GM13976 (cell line): ENCODE measurements at regions not wholly inside any gene's neighbourhood (a gene's known extent, or its start where the extent isn't known, plus 50 kb on each side); places are given as distances from the start of the nearest gene placed in this dataset.

Experiments used
- DNase-seq: peaks from one replicate; pipeline ENCODE4 v3.0.0; 2012; ENCODE audit warnings: low spot score
- in situ Hi-C: fragments of 300-500 bp; cut with MboI; formaldehyde crosslinking; loops from one replicate; pipeline ENCODE4 v1.12.0; 2022; ENCODE audit warnings: low sequenced_read_pairs, mixed read lengths, inconsistent platforms; ENCODE audit not compliant: unreplicated experiment
- TF ChIP-seq, protein P1 (sequence below): IDR thresholded peaks from 2 replicates; pipeline ENCODE4 v1.5.1; 2012; ENCODE audit warnings: borderline replicate concordance, mild to moderate bottlenecking; ENCODE audit not compliant: insufficient read depth; ENCODE audit errors: extremely low read depth, missing control alignments, control extremely low read depth

DNA sequence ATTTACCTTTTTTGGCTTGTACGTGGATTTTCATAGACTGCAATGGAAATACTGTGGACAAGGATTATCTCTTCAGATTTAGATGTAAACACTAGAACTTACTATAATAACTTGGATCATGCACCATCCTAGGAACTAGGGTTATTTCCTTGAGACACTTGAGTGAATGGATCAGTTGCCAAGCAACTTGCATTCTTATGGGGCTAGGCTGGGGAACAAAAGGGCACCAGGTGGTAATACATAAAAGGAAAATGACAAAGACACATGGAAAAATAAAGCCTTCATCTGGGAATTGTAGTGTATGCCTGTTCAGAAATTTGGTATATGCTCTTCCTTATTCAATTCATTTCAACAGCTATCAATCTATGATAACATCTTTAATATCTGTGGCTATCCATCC, 247.1 kb downstream of the SPRY1 start:
- DNase-seq, result no peak
- in situ Hi-C loops, result no loop called here

DNA sequence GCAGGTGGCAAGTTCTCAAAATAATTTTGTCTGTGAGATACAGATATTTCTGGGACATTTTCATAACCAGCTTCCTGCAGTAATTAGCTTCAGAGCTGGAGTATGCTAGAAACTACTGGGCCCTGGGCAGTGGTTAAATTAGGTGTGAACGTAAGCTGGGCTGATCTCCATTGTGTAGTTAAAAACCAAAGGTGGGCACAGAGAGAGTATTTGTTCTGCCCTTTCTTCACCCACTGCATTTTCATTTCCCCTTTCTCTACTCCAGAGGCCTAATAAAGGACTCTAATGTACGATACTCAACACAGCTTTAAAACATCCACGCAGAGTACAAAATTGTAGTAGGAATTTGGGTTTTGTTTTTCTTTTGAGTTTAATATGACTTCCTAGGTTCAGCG, 252.7 kb downstream of the SPRY1 start:
- in situ Hi-C loops, result no loop called here
- TF ChIP-seq, protein P1, sequence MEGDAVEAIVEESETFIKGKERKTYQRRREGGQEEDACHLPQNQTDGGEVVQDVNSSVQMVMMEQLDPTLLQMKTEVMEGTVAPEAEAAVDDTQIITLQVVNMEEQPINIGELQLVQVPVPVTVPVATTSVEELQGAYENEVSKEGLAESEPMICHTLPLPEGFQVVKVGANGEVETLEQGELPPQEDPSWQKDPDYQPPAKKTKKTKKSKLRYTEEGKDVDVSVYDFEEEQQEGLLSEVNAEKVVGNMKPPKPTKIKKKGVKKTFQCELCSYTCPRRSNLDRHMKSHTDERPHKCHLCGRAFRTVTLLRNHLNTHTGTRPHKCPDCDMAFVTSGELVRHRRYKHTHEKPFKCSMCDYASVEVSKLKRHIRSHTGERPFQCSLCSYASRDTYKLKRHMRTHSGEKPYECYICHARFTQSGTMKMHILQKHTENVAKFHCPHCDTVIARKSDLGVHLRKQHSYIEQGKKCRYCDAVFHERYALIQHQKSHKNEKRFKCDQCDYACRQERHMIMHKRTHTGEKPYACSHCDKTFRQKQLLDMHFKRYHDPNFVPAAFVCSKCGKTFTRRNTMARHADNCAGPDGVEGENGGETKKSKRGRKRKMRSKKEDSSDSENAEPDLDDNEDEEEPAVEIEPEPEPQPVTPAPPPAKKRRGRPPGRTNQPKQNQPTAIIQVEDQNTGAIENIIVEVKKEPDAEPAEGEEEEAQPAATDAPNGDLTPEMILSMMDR, result no peak
- DNase-seq, result no peak

More for the DNA sequence above, 247.1 kb downstream of the SPRY1 start:
- TF ChIP-seq, protein P1, result no peak

DNA sequence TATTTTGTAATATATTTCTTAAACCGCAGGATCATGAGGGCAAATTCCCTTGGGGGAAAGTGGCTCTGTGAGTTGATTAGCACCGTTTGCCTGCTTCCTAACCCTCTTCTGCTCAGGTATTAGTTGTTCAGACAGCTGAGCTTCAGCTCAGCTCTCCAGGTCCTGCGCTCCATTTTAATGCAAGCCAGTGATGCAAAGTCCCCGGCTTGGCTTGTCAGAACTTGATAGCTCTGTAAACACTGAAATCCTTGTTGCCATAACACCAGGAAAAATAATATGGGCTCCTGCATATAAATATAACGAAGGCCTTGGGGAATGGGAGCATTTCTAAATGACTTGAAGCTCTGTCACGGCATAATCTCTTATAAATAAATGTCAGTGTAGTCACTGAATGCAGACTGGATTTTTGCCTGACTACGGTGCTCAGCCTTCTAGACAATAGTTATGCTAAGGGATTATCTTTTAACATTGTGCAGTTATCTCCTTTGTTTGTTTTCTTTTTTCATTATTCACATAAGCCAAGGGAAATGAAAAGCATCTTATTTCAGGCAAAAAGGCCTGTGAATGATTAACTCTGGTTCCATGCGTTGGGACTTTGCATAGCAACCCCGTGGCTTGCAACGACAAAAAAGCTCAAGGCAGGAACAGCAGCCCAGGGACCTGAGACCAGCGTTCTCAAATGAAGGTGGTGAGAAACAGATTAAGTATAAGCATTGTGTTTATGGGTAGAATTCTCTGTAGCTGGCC, 253.2 kb downstream of the SPRY1 start:
- DNase-seq, result no peak
- in situ Hi-C loops, result loop anchor here (25.0 kb wide), 2 partner anchors 263 to 538 kb away; partner anchors contain the start of gene SPRY1
- TF ChIP-seq, protein P1, result no peak

DNA sequence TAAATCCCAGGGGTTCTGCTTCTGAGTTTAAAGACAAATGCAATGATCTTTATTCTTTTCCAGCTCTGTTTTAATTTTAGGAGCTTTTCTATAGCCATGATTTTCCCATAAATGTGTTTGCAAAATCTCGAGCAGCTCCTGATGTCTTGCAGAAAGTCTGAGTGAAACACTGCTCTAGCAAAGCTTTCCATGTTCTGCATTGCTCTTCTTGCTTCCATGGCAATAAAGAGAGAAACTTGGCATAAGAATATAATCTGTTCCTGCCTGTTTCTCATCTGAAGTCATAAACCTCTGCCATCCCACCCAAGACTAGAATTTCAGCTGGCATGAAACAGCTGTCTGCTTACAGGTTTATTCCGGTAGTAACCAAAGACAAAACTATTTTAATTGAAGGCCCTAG, 254.5 kb downstream of the SPRY1 start:
- in situ Hi-C loops, result loop anchor here (25.0 kb wide), 2 partner anchors 264 to 539 kb away; partner anchors contain the start of gene SPRY1
- TF ChIP-seq, protein P1, result no peak
- DNase-seq, result no peak

DNA sequence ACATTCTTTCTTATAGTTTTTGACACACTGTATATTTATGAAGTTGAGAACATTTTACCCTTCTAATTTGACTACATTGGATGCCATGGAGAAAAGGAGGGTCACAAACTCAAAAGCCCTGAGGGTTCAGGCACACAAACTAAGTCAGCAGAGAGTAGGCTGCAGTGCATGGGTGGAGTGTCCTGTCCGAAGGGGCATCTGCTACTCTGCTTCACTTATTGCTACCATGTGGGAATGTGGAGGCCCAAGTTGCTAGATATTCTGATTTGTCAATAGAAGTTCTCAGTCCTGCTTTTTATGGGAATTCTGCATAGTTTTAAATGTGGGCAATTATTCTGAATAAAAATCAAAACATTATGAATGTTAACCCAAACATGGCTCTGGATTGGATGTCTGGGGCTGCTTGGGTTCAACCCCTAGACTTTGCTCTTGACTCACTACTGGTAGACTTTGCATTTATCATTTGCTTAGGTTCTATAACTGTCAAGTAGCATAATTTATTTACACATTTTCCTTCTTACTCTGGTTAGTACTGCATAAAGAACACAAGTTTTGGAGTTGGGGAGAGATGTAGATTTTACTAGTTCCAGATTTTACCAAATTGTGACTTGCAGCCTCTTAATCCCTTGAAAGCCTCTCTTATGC, 255.1 kb downstream of the SPRY1 start:
- TF ChIP-seq, protein P1, result no peak
- in situ Hi-C loops, result loop anchor here (25.0 kb wide), 2 partner anchors 264 to 539 kb away; partner anchors contain the start of gene SPRY1
- DNase-seq, result no peak

DNA sequence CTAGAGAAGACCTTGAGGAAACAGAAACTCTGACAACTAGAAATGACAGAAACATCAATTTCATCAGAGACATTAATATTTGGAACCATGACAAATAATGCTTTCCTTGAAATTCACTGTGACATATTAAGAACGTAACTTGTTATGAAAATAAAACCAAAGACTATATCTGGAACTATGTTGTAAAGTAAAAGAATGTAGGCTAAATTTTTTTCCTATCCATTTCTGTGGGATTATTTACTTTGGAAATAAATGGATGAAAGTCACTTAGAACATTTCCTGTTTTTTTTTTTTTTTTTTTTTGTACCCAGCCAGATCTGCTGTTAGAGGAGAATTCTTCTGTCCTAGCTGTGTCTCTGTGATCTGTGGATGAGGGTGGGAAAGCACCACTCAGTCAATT, 255.9 kb downstream of the SPRY1 start:
- no peak for DNase-seq
- in situ Hi-C loops, result loop anchor here (25.0 kb wide), 2 partner anchors 265 to 540 kb away; partner anchors contain the start of gene SPRY1
- TF ChIP-seq, protein P1, result no peak
